ENCODE measurements at regions not wholly inside any gene's neighbourhood (a gene's known extent, or its start where the extent isn't known, plus 50 kb on each side); places are given as distances from the start of the nearest gene placed in this dataset.
"Not testable (repeated sequence)": the region's sequence is repeated elsewhere in the genome, so short reads cannot be mapped to it uniquely, and the experiment has no call there.

DNA sequence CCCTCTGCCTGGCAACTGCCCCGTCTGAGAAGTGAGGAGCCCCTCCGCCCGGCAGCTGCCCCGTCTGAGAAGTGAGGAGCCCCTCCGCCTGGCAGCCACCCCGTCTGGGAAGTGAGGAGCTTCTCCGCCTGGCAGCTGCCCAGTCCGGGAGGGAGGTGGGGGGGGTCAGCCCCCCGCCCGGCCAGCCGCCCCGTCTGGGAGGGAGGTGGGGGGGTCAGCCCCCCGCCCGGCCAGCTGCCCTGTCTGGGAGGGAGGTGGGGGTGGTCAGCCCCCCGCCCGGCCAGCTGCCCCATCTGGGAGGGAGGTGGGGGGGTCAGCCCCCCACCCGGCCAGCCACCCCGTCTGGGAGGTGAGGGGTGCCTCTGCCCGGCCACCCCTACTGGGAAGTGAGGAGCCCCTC, 167.8 kb upstream of the FGF16 start:
- DNase-seq; H3K79me1 ChIP-seq (replicated peaks; ENCODE audit: low read length, poor library complexity, severe bottlenecking); H4K91ac ChIP-seq (ENCODE audit: low read length); H3K9ac ChIP-seq (ENCODE audit: low read length); H4K8ac ChIP-seq (ENCODE audit: low read length); H3K27ac ChIP-seq (ENCODE audit: low read length, poor library complexity, severe bottlenecking); H3K4ac ChIP-seq (ENCODE audit: low read depth in 1 of 2, low read length in 2 of 2); H3K23ac ChIP-seq (ENCODE audit: low read length in 2 of 2); H2BK120ac ChIP-seq (ENCODE audit: low read depth, low read length); H3K27me3 ChIP-seq (ENCODE audit: control insufficient read depth in 1 of 2, insufficient read depth in 1 of 2, low read length in 2 of 2); H2AFZ ChIP-seq (ENCODE audit: low read depth, low read length); H3K14ac ChIP-seq (ENCODE audit: low read length in 2 of 2); H3K4me1 ChIP-seq (ENCODE audit: control insufficient read depth, insufficient read depth, low read depth, low read length); H2BK12ac ChIP-seq (ENCODE audit: low read length in 2 of 2); H2BK15ac ChIP-seq (ENCODE audit: low read depth, poor library complexity, severe bottlenecking); H3K18ac ChIP-seq (ENCODE audit: low read depth in 1 of 2, low read length in 2 of 2); H3K4me3 ChIP-seq (ENCODE audit: insufficient read depth in 1 of 2, low read depth in 1 of 2, low read length in 2 of 2); H2AK5ac ChIP-seq (ENCODE audit: low read length, severe bottlenecking); H2BK5ac ChIP-seq (ENCODE audit: low read depth, low read length, poor library complexity, severe bottlenecking); H3K36me3 ChIP-seq (ENCODE audit: control insufficient read depth in 1 of 2, insufficient read depth in 2 of 2, low read depth in 1 of 2, low read length in 2 of 2); H3K4me2 ChIP-seq (ENCODE audit: low read length, poor library complexity, severe bottlenecking): not testable (repeated sequence)
- peaks cover 13% of the 10 kb centered on the region for H3K9me3 ChIP-seq (ENCODE audit: control insufficient read depth, low read length)
- no CpG with 5 or more reads among the region's 19 CpGs for WGBS

DNA sequence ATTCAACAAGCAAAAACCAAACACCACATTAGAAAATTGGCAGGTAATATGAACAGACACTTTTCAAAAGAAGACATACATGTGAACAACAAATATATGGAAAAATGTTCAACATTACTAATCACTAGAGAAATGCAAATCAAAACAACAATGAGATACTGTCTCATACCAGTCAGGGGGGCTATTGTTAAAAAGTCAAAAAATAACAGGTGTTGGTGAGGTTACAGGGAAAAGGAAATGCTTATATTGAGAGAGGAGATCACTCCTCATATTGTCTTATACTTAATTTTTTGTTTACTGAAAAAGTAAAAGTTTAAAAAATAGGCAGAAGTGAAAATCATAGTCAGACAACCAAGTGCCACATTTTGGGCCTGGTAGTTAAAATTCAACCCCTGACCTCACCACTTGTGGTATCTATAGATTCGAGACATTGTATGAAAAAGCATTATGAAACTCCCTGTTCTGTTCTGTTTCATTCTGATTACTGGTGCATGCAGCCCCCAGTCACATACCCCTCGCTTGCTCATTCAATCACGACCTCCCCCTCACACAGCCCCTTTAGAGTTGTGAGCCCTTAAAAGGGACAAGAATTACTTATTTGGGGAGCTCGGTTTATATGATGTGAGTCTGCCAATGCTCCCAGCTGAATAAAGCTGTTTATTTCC, 153.7 kb upstream of the FGF16 start:
- 73% methylated on average over 1 of the region's 4 CpGs for WGBS
- Histone ChIP-seq H3K4me2 (ENCODE audit: low read length, poor library complexity, severe bottlenecking) (no peak overlapping the region), H4K8ac (ENCODE audit: low read length) (no peak overlapping the region)

DNA sequence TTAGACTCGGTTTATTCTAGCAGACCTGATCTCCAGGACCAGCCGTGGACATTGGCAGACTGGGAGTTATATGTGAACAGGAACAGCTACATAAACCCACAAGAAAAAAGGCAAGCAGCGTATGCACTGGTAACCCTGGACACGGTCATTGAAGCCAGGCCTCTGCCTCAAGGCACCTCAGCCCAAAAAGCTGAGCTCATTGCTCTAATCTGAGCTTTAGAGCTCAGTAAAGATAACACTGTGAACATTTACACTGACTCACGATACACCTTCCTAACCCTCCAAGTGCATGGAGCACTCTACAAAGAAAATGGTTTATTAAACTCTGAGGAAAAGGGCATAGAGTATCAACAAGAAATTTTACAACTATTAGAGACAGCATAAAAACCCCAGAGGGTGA, 148.9 kb upstream of the FGF16 start:
- H2BK5ac ChIP-seq (ENCODE audit: low read depth, low read length, poor library complexity, severe bottlenecking): no peak overlapping the region
- no peak overlapping the region for H3K23ac ChIP-seq (ENCODE audit: low read length in 2 of 2)
- DNase-seq: no peak
- no peak overlapping the region for H3K9ac ChIP-seq (ENCODE audit: low read length)
- H3K4ac ChIP-seq (ENCODE audit: low read depth in 1 of 2, low read length in 2 of 2): no peak overlapping the region
- H2BK15ac ChIP-seq (ENCODE audit: low read depth, poor library complexity, severe bottlenecking): no peak overlapping the region
- WGBS: 83% methylated on average over 3 of the region's 5 CpGs
- no peak overlapping the region for H2AK5ac ChIP-seq (ENCODE audit: low read length, severe bottlenecking)
- H3K14ac ChIP-seq (ENCODE audit: low read length in 2 of 2): no peak overlapping the region
- no peaks in the 10 kb centered on the region for H3K79me1 ChIP-seq (replicated peaks; ENCODE audit: low read length, poor library complexity, severe bottlenecking)
- no peaks in the 10 kb centered on the region for H3K36me3 ChIP-seq (ENCODE audit: control insufficient read depth in 1 of 2, insufficient read depth in 2 of 2, low read depth in 1 of 2, low read length in 2 of 2)
- no peak overlapping the region for H3K27ac ChIP-seq (ENCODE audit: low read length, poor library complexity, severe bottlenecking)
- no peak overlapping the region for H2BK12ac ChIP-seq (ENCODE audit: low read length in 2 of 2)
- H3K18ac ChIP-seq (ENCODE audit: low read depth in 1 of 2, low read length in 2 of 2): no peak overlapping the region
- H3K4me1 ChIP-seq (ENCODE audit: control insufficient read depth, insufficient read depth, low read depth, low read length): no peaks in the 10 kb centered on the region
- H2AFZ ChIP-seq (ENCODE audit: low read depth, low read length): no peak overlapping the region
- H3K4me3 ChIP-seq (ENCODE audit: insufficient read depth in 1 of 2, low read depth in 1 of 2, low read length in 2 of 2): no peak overlapping the region
- H4K8ac ChIP-seq (ENCODE audit: low read length): no peak overlapping the region
- no peak overlapping the region for H3K4me2 ChIP-seq (ENCODE audit: low read length, poor library complexity, severe bottlenecking)
- H3K27me3 ChIP-seq (ENCODE audit: control insufficient read depth in 1 of 2, insufficient read depth in 1 of 2, low read length in 2 of 2): no peaks in the 10 kb centered on the region
- H2BK120ac ChIP-seq (ENCODE audit: low read depth, low read length): no peak overlapping the region
- H3K9me3 ChIP-seq (ENCODE audit: control insufficient read depth, low read length): peaks cover 7% of the 10 kb centered on the region
- no peak overlapping the region for H4K91ac ChIP-seq (ENCODE audit: low read length)

More for the DNA sequence above, 153.7 kb upstream of the FGF16 start:
- Histone ChIP-seq H3K79me1 (replicated peaks; ENCODE audit: low read length, poor library complexity, severe bottlenecking) (no peaks in the 10 kb centered on the region), H2AFZ (ENCODE audit: low read depth, low read length) (no peak overlapping the region), H3K23ac (ENCODE audit: low read length in 2 of 2) (no peak overlapping the region), H2AK5ac (ENCODE audit: low read length, severe bottlenecking) (no peak overlapping the region), H3K14ac (ENCODE audit: low read length in 2 of 2) (no peak overlapping the region), H3K36me3 (ENCODE audit: control insufficient read depth in 1 of 2, insufficient read depth in 2 of 2, low read depth in 1 of 2, low read length in 2 of 2) (no peaks in the 10 kb centered on the region), H3K18ac (ENCODE audit: low read depth in 1 of 2, low read length in 2 of 2) (no peak overlapping the region), H3K4me3 (ENCODE audit: insufficient read depth in 1 of 2, low read depth in 1 of 2, low read length in 2 of 2) (no peak overlapping the region), H2BK120ac (ENCODE audit: low read depth, low read length) (no peak overlapping the region), H3K9me3 (ENCODE audit: control insufficient read depth, low read length) (peaks cover 7% of the 10 kb centered on the region), H3K4me1 (ENCODE audit: control insufficient read depth, insufficient read depth, low read depth, low read length) (no peaks in the 10 kb centered on the region), H2BK12ac (ENCODE audit: low read length in 2 of 2) (no peak overlapping the region), H4K91ac (ENCODE audit: low read length) (no peak overlapping the region), H3K27ac (ENCODE audit: low read length, poor library complexity, severe bottlenecking) (no peak overlapping the region), H2BK5ac (ENCODE audit: low read depth, low read length, poor library complexity, severe bottlenecking) (no peak overlapping the region), H3K9ac (ENCODE audit: low read length) (no peak overlapping the region), H2BK15ac (ENCODE audit: low read depth, poor library complexity, severe bottlenecking) (no peak overlapping the region), H3K4ac (ENCODE audit: low read depth in 1 of 2, low read length in 2 of 2) (no peak overlapping the region), H3K27me3 (ENCODE audit: control insufficient read depth in 1 of 2, insufficient read depth in 1 of 2, low read length in 2 of 2) (no peaks in the 10 kb centered on the region)
- no peak for DNase-seq

DNA sequence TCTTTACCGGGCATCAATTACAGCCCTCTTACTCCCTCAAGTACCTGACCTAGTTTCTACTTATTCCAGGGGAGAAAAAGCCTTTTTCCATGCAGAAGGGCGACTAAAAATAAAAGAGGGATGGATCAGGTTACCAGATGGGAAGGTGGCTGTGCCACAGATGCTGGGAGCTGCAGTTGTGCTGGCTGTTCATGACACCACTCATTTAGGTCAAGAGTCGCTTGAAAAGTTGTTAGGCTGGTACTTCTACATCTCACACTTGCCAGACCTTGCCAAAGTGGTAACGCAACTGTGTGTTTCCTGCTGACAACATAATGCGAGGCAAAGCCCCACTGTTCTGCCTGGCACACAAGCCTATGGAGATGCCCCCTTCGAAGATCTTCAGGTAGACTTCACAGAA, 148.4 kb upstream of the FGF16 start:
- H3K36me3 ChIP-seq (ENCODE audit: control insufficient read depth in 1 of 2, insufficient read depth in 2 of 2, low read depth in 1 of 2, low read length in 2 of 2): no peaks in the 10 kb centered on the region

More for the DNA sequence above, 148.4 kb upstream of the FGF16 start:
- no peak overlapping the region for H3K9ac ChIP-seq (ENCODE audit: low read length)
- no peak overlapping the region for H3K18ac ChIP-seq (ENCODE audit: low read depth in 1 of 2, low read length in 2 of 2)
- no peak overlapping the region for H4K91ac ChIP-seq (ENCODE audit: low read length)
- H3K9me3 ChIP-seq (ENCODE audit: control insufficient read depth, low read length): peaks cover 7% of the 10 kb centered on the region
- H3K14ac ChIP-seq (ENCODE audit: low read length in 2 of 2): no peak overlapping the region
- no peak overlapping the region for H2BK12ac ChIP-seq (ENCODE audit: low read length in 2 of 2)
- H2BK15ac ChIP-seq (ENCODE audit: low read depth, poor library complexity, severe bottlenecking): no peak overlapping the region
- no peaks in the 10 kb centered on the region for H3K4me1 ChIP-seq (ENCODE audit: control insufficient read depth, insufficient read depth, low read depth, low read length)
- no peak overlapping the region for H3K23ac ChIP-seq (ENCODE audit: low read length in 2 of 2)
- H3K27ac ChIP-seq (ENCODE audit: low read length, poor library complexity, severe bottlenecking): no peak overlapping the region
- H3K79me1 ChIP-seq (replicated peaks; ENCODE audit: low read length, poor library complexity, severe bottlenecking): no peaks in the 10 kb centered on the region
- no peak overlapping the region for H3K4me2 ChIP-seq (ENCODE audit: low read length, poor library complexity, severe bottlenecking)
- no peak overlapping the region for H3K4me3 ChIP-seq (ENCODE audit: insufficient read depth in 1 of 2, low read depth in 1 of 2, low read length in 2 of 2)
- no peak overlapping the region for H2AFZ ChIP-seq (ENCODE audit: low read depth, low read length)
- no peak overlapping the region for H4K8ac ChIP-seq (ENCODE audit: low read length)
- no peak overlapping the region for H2AK5ac ChIP-seq (ENCODE audit: low read length, severe bottlenecking)
- no peak overlapping the region for H2BK5ac ChIP-seq (ENCODE audit: low read depth, low read length, poor library complexity, severe bottlenecking)
- no peak overlapping the region for H3K4ac ChIP-seq (ENCODE audit: low read depth in 1 of 2, low read length in 2 of 2)
- no peaks in the 10 kb centered on the region for H3K27me3 ChIP-seq (ENCODE audit: control insufficient read depth in 1 of 2, insufficient read depth in 1 of 2, low read length in 2 of 2)
- no peak overlapping the region for H2BK120ac ChIP-seq (ENCODE audit: low read depth, low read length)
- no peak for DNase-seq
- 66% methylated on average over 5 of the region's 6 CpGs for WGBS

Measured in mesenchymal stem cell (in vitro differentiated cells and primary cell).